Prostate gland (tissue), 2 donors: ENCODE measurements at regions not wholly inside any gene's neighbourhood (a gene's known extent, or its start where the extent isn't known, plus 50 kb on each side); places are given as distances from the start of the nearest gene placed in this dataset.
"Not testable (repeated sequence)": the region's sequence is repeated elsewhere in the genome, so short reads cannot be mapped to it uniquely, and the experiment has no call there.

Experiments used
- DNase-seq: peaks from one replicate; pipeline ENCODE4 v3.0.0-alpha.2; 2019; ENCODE audit warnings: low spot score
- H3K27ac ChIP-seq, 2 donors: fragments of 200-600 bp; sonication (generic); 2 replicates each; pipeline ENCODE4 v1.5.1; 2017 to 2019
- H3K27me3 ChIP-seq: fragments of 200-600 bp; sonication (generic); replicated peaks from 2 replicates; pipeline ENCODE4 v1.5.1; 2019; ENCODE audit not compliant: insufficient read depth
- H3K36me3 ChIP-seq, 2 donors: fragments of 200-600 bp; sonication (generic); 1 replicate in 1 of 2; 2 replicates in 1 of 2; pipeline versions ENCODE4 v1.5.1 to v1.8.1; 2017 to 2019
- H3K4me1 ChIP-seq: fragments of 200-600 bp; sonication (generic); replicated peaks from 2 replicates; pipeline ENCODE4 v1.5.1; 2019
- H3K4me3 ChIP-seq, 2 donors: fragments of 200-600 bp; sonication (generic); 2 replicates each; pipeline ENCODE4 v1.5.1; 2017 to 2019
- H3K9me3 ChIP-seq: fragments of 200-600 bp; sonication (generic); 2 replicates; pipeline ENCODE4 v1.5.1; 2017
- POLR2A ChIP-seq: fragments of 450-650 bp; IDR thresholded peaks from one replicate; pipeline ENCODE4 v1.6.1; 2016; ENCODE audit warnings: antibody characterized with exemption, mild to moderate bottlenecking
- POLR2AphosphoS5 ChIP-seq: sonication (generic); formaldehyde crosslinking; IDR thresholded peaks from one replicate; pipeline ENCODE4 v1.6.1; 2017; ENCODE audit warnings: antibody characterized with exemption
- WGBS: methylation state at CpG from one replicate; pipeline ENCODE4 v1.1.5; 2018; 5-methylcytosine and 5-hydroxymethylcytosine counted together
- intact Hi-C: fragments of 100-400 bp; cut with DNase I; formaldehyde crosslinking; loops from one replicate; pipeline ENCODE4 v1.14.2; 2022
- TF ChIP-seq, protein P1 (sequence below), 4 experiments: fragments of 200-600 bp in 2 of 4; fragments of 450-650 bp in 2 of 4; sonication (generic) in 2 of 4; IDR thresholded peaks; 1 replicate in 3 of 4; 2 replicates in 1 of 4; pipeline ENCODE4 v1.5.1; 2016 to 2019; ENCODE audit warnings: antibody characterized with exemption in 4 of 4, mild to moderate bottlenecking in 2 of 4, moderate library complexity in 2 of 4

DNA sequence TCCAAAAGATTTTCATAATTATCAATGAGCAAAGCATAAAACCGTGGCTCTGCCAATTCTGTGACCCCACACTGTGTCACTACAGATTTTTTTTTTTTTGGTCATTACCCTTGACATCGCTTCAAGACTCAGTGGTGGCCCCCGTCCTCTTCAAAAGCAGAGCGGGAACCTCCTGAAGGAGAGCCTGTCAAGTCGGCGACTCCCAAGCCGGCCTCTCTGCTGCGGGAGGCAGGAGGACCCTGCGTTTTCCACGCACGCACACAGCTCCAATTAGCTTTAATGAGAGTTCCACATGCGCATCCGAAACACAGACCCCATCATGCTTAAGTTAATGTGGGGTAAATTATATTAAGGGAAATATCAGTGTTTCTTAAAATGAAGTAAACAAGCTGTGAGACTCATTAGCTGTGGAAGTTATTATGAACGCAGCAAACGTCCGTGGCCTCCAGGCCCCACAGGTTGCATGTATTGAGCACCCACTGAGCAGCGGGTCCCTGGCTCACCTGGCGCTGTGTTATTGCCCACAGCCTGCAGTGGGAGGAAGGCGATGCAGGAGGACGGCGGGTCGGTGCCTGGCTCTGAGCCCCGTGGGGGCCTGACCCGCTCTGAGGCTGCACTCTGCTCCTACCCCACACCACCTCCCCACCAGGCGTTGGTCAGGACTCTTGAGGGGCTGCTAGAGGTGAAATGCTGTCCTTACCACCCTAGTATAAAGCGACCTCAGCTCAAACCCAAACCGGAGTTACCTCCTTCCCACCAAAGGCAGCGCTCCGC, 181.0 kb upstream of the SALL3 start:
- Histone ChIP-seq H3K27me3 (no peaks in the 10 kb centered on the region), H3K9me3 (no peaks in the 10 kb centered on the region), H3K4me1 (no peaks in the 10 kb centered on the region), H3K27ac (no peak overlapping the region), H3K4me3 (no peak overlapping the region), H3K36me3 (no peaks in the 10 kb centered on the region)
- TF ChIP-seq POLR2AphosphoS5 (no peak), POLR2A (no peak)
- TF ChIP-seq, protein P1, sequence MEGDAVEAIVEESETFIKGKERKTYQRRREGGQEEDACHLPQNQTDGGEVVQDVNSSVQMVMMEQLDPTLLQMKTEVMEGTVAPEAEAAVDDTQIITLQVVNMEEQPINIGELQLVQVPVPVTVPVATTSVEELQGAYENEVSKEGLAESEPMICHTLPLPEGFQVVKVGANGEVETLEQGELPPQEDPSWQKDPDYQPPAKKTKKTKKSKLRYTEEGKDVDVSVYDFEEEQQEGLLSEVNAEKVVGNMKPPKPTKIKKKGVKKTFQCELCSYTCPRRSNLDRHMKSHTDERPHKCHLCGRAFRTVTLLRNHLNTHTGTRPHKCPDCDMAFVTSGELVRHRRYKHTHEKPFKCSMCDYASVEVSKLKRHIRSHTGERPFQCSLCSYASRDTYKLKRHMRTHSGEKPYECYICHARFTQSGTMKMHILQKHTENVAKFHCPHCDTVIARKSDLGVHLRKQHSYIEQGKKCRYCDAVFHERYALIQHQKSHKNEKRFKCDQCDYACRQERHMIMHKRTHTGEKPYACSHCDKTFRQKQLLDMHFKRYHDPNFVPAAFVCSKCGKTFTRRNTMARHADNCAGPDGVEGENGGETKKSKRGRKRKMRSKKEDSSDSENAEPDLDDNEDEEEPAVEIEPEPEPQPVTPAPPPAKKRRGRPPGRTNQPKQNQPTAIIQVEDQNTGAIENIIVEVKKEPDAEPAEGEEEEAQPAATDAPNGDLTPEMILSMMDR (IDR thresholded peaks at IDR 0.05) = no peak
- intact Hi-C loops = no loop called here
- no peak for DNase-seq
- WGBS = 89% methylated on average over 29 of the region's 29 CpGs

- Histone ChIP-seq H3K27ac (no peak overlapping the region), H3K36me3 (no peaks in the 10 kb centered on the region), H3K27me3 (no peaks in the 10 kb centered on the region), H3K4me3 (no peak overlapping the region), H3K9me3 (no peaks in the 10 kb centered on the region), H3K4me1 (no peaks in the 10 kb centered on the region)
- no peak for DNase-seq
- intact Hi-C loops = no loop called here
- WGBS = 86% methylated on average over 29 of the region's 29 CpGs
- TF ChIP-seq POLR2A (no peak), POLR2AphosphoS5 (no peak)
- TF ChIP-seq, protein P1 (IDR thresholded peaks at IDR 0.05) = no peak
These were observed 180.1 kb upstream of the SALL3 start for GRCh38 chr18:78799382-78800089.

DNA sequence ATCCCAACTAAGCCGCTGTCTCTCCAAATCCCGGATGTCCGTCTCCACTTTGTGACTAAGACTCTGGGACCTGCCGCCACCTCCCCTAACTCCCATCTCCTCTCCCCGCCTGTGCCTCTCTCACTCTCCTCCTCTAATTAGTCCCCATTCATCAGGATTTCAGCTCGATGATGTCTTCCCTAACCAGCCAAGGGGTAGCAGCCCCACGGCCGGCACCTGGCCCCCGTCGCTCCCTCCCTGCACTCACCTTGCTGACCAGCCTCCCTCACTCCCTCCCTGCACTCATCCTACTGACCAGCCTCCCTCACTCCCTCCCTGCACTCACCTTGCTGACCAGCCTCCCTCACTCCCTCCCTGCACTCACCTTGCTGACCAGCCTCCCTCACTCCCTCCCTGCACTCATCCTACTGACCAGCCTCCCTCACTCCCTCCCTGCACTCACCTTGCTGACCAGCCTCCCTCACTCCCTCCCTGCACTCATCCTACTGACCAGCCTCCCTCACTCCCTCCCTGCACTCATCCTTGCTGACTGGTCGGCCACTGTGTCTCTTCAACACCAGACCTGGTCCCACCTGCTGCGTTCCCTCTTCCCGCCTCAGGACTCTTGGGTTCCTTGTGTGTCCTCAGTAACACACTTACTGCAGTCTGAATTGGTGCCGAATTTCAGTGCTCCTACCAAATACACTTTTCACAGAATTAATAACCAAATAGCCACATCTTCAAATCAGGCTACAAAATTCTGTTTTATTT, 179.3 kb upstream of the SALL3 start:
- WGBS = 82% methylated on average over 14 of the region's 14 CpGs
- DNase-seq, H3K4me1 ChIP-seq, H3K27ac ChIP-seq, H3K27me3 ChIP-seq, H3K36me3 ChIP-seq, H3K4me3 ChIP-seq, H3K9me3 ChIP-seq, intact Hi-C loops: not testable (repeated sequence)

DNA sequence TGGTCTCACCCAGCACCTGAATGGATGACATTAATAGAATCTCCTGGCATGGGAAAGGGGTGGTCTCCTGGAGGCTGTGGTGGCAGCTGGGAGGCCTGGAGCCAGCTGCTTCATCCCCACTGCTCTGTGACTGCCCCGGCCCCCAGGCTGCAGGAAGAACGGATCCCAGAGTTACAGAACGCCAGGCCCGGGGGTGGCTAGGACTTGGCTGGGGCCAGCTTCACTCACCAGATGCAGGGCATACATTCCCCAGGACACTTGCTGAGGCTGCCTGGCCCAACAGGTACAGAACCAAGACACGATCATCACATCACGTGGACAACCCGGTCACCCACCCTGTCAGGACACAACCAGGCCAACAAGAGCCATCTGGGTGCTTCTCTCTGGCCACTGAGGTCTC, 178.6 kb upstream of the SALL3 start:
- Histone ChIP-seq H3K27me3 (no peaks in the 10 kb centered on the region), H3K9me3 (no peaks in the 10 kb centered on the region), H3K4me1 (no peaks in the 10 kb centered on the region), H3K4me3 (no peak overlapping the region), H3K27ac (no peak overlapping the region), H3K36me3 (no peaks in the 10 kb centered on the region)
- TF ChIP-seq POLR2AphosphoS5 = no peak
- TF ChIP-seq, protein P1 (IDR thresholded peaks at IDR 0.05) = no peak
- TF ChIP-seq POLR2A = no peak
- WGBS = 96% methylated on average over 7 of the region's 7 CpGs
- intact Hi-C loops = no loop called here
- no peak for DNase-seq

- intact Hi-C loops = no loop called here
- no peak overlapping the region for H3K27ac ChIP-seq
- no peaks in the 10 kb centered on the region for H3K27me3 ChIP-seq
- no peaks in the 10 kb centered on the region for H3K36me3 ChIP-seq
- DNase-seq = no peak
- TF ChIP-seq POLR2A (no peak), POLR2AphosphoS5 (no peak)
- TF ChIP-seq, protein P1 (IDR thresholded peaks at IDR 0.05) = no peak
- WGBS = 93% methylated on average over 9 of the region's 9 CpGs
- no peaks in the 10 kb centered on the region for H3K4me1 ChIP-seq
- no peak overlapping the region for H3K4me3 ChIP-seq
- H3K9me3 ChIP-seq = no peaks in the 10 kb centered on the region
These were observed 176.5 kb upstream of the SALL3 start for GRCh38 chr18:78803104-78803503.
